ENCODE measurements at regions not wholly inside any gene's neighbourhood (a gene's known extent, or its start where the extent isn't known, plus 50 kb on each side); places are given as distances from the start of the nearest gene placed in this dataset.
"Not testable (repeated sequence)": the region's sequence is repeated elsewhere in the genome, so short reads cannot be mapped to it uniquely, and the experiment has no call there.

GRCh38 chr15:91356083-91356482, 256.0 kb downstream of the SV2B start:
- Mint-ChIP-seq H3K4me3 (no peak overlapping the region), H3K9me3 (no peaks in the 10 kb centered on the region), H3K27ac (ENCODE audit: unreplicated experiment) (no peak overlapping the region), H3K4me1 (peaks cover 10% of the 10 kb centered on the region), H3K27me3 (ENCODE audit: low read depth) (peaks cover 3% of the 10 kb centered on the region), H3K36me3 (ENCODE audit: low read depth) (no peaks in the 10 kb centered on the region)
- no peak for DNase-seq (ENCODE audit: low read depth, low spot score)
- TF ChIP-seq CTCF (conservative IDR thresholded peaks at IDR 0.05), result no peak

GRCh38 chr15:91357011-91357410, 257.0 kb downstream of the SV2B start:
- no peak for TF ChIP-seq CTCF (conservative IDR thresholded peaks at IDR 0.05)
- Mint-ChIP-seq H3K27ac (ENCODE audit: unreplicated experiment) (no peak overlapping the region), H3K27me3 (ENCODE audit: low read depth) (peaks cover 3% of the 10 kb centered on the region), H3K4me1 (peaks cover 10% of the 10 kb centered on the region), H3K36me3 (ENCODE audit: low read depth) (no peaks in the 10 kb centered on the region), H3K9me3 (peaks cover 4% of the 10 kb centered on the region), H3K4me3 (no peak overlapping the region)
- no peak for DNase-seq (ENCODE audit: low read depth, low spot score)

- DNase-seq (ENCODE audit: low read depth, low spot score), result no peak
- H3K27me3 Mint-ChIP-seq (ENCODE audit: low read depth), result peaks cover 3% of the 10 kb centered on the region
- H3K27ac Mint-ChIP-seq (ENCODE audit: unreplicated experiment), result no peak overlapping the region
- TF ChIP-seq CTCF (conservative IDR thresholded peaks at IDR 0.05), result no peak
- H3K4me1 Mint-ChIP-seq, result peaks cover 10% of the 10 kb centered on the region
- H3K4me3 Mint-ChIP-seq, result no peak overlapping the region
- peaks cover 4% of the 10 kb centered on the region for H3K9me3 Mint-ChIP-seq
- no peaks in the 10 kb centered on the region for H3K36me3 Mint-ChIP-seq (ENCODE audit: low read depth)
Observed at GRCh38 chr15:91357486-91357885, 257.4 kb downstream of the SV2B start.

GRCh38 chr15:91358405-91358804, 258.3 kb downstream of the SV2B start:
- Mint-ChIP-seq H3K4me3 (no peak overlapping the region), H3K4me1 (peaks cover 10% of the 10 kb centered on the region), H3K27ac (ENCODE audit: unreplicated experiment) (no peak overlapping the region), H3K36me3 (ENCODE audit: low read depth) (no peaks in the 10 kb centered on the region), H3K27me3 (ENCODE audit: low read depth) (peaks cover 3% of the 10 kb centered on the region), H3K9me3 (peaks cover 6% of the 10 kb centered on the region)
- no peak for DNase-seq (ENCODE audit: low read depth, low spot score)
- TF ChIP-seq CTCF (conservative IDR thresholded peaks at IDR 0.05), result no peak

- H3K27me3 Mint-ChIP-seq (ENCODE audit: low read depth); H3K36me3 Mint-ChIP-seq (ENCODE audit: low read depth); H3K4me3 Mint-ChIP-seq; H3K27ac Mint-ChIP-seq (ENCODE audit: unreplicated experiment); DNase-seq (ENCODE audit: low read depth, low spot score); H3K4me1 Mint-ChIP-seq: not testable (repeated sequence)
- peaks cover 17% of the 10 kb centered on the region for H3K9me3 Mint-ChIP-seq
Observed at GRCh38 chr15:91361696-91362095, 261.6 kb downstream of the SV2B start.

- peaks cover 18% of the 10 kb centered on the region for H3K9me3 Mint-ChIP-seq
Observed at GRCh38 chr15:91366111-91366510, 266.1 kb downstream of the SV2B start.

More at GRCh38 chr15:91366111-91366510, 266.1 kb downstream of the SV2B start:
- DNase-seq (ENCODE audit: low read depth, low spot score), result no peak
- Mint-ChIP-seq H3K4me3 (no peak overlapping the region), H3K4me1 (peaks cover 5% of the 10 kb centered on the region), H3K27ac (ENCODE audit: unreplicated experiment) (no peak overlapping the region), H3K27me3 (ENCODE audit: low read depth) (no peaks in the 10 kb centered on the region), H3K36me3 (ENCODE audit: low read depth) (peaks cover 4% of the 10 kb centered on the region)
- TF ChIP-seq CTCF (conservative IDR thresholded peaks at IDR 0.05), result no peak

All from neural crest cell (in vitro differentiated cells).